ENCODE measurements at regions not wholly inside any gene's neighbourhood (a gene's known extent, or its start where the extent isn't known, plus 50 kb on each side); places are given as distances from the start of the nearest gene placed in this dataset.
A peak's percentile ranks its signal among the peaks of the same experiment; 100 is the strongest.

DNA sequence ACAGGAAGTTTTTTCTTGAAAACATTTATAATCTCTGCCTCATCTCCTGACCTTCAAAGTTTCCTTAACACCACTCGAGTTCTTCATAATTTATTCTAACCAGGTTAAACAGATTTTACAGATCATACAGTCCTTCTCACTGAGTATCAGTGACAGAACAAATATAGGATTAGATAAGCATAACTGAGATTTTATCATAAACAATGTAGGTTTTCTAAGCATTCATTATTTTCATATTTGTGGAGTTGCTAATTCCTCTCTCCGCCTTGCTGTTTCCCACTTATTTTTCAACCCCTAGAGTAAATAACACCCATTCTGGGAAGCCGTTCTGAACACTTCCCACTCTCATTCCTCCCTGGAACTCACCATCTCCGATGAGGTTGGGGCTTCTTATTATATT, 229.9 kb downstream of the HACE1 start:
- DNase-seq (ENCODE audit: extremely low spot score in 2 of 2) = no peak
- no peaks in the 10 kb centered on the region for H3K36me3 ChIP-seq
- TF ChIP-seq POLR2A (IDR thresholded peaks at IDR 0.05) = no peak
- TF ChIP-seq POLR2AphosphoS5 (IDR thresholded peaks at IDR 0.05; ENCODE audit: insufficient read depth in 1 of 2, low read depth in 1 of 2) = no peak
- TF ChIP-seq CTCF (IDR thresholded peaks at IDR 0.05) = no peak
- no peaks in the 10 kb centered on the region for H3K4me1 ChIP-seq
- intact Hi-C loops (cut with DNase I) = no loop called here
- no peaks in the 10 kb centered on the region for H3K27me3 ChIP-seq
- H3K4me3 ChIP-seq = no peak overlapping the region
- H3K9me3 ChIP-seq = no peaks in the 10 kb centered on the region
- no peak overlapping the region for H3K27ac ChIP-seq

DNA sequence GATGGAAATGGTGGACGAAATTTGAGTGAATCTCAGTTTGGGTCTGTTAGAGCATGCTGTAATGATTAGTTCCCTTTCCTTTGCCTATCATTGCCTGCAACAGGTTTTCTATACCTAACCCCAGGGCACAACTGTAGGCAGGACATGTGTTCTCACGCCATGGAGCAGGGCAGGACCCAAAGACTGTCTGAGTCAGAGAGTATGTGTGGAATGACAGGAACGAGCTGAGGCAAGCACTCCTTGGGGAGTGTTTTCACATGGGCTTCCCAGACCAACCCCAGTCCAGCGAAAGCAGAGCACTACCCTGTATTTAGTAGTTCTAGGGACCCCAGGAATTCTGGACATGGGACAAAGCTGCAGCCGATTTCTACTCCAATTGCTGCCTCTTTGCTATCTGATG, 234.2 kb downstream of the HACE1 start:
- DNase-seq (ENCODE audit: extremely low spot score in 2 of 2) = no peak
- intact Hi-C loops (cut with DNase I) = no loop called here
- TF ChIP-seq POLR2A (IDR thresholded peaks at IDR 0.05) = no peak
- no peak for TF ChIP-seq POLR2AphosphoS5 (IDR thresholded peaks at IDR 0.05; ENCODE audit: insufficient read depth in 1 of 2, low read depth in 1 of 2)
- TF ChIP-seq CTCF (IDR thresholded peaks at IDR 0.05) = no peak
- H3K27ac ChIP-seq = no peak overlapping the region
- H3K27me3 ChIP-seq = no peaks in the 10 kb centered on the region
- H3K9me3 ChIP-seq = no peaks in the 10 kb centered on the region
- H3K36me3 ChIP-seq = no peaks in the 10 kb centered on the region
- no peak overlapping the region for H3K4me3 ChIP-seq
- H3K4me1 ChIP-seq = no peaks in the 10 kb centered on the region

DNA sequence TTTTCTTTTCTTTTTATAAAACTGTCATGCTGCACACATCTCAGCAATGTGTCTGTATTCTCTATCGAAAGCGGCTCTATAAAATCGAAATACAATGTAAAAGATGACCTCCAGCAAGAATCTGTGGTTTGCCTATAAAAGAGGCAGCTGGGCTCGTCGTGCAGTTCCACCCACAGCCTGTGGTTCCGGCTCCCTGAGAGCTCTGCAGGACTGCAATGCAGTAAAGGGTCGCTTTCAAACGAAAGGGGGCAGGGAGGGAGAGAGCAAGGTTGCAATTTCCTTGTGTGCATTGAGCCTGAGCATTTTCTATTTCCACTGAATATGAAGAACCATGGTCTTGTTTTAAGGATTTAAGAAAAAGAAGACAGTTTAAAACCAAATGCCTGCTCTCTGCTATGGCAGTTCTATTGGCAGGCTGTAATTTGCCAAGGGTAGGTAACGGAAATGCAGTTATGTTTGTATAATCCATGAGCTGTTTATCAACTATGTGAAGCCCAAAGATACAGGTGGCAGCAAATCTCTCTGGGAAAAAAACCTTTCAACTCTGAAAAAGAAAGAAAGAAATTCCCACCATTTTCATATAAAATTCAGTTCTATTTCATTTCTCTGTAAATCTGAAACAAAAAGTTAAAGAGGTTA, 236.5 kb downstream of the HACE1 start:
- Histone ChIP-seq H3K36me3 (no peaks in the 10 kb centered on the region), H3K27ac (no peak overlapping the region), H3K4me3 (no peak overlapping the region), H3K27me3 (no peaks in the 10 kb centered on the region), H3K9me3 (no peaks in the 10 kb centered on the region), H3K4me1 (no peaks in the 10 kb centered on the region)
- TF ChIP-seq POLR2A (IDR thresholded peaks at IDR 0.05) = no peak
- no peak for TF ChIP-seq POLR2AphosphoS5 (IDR thresholded peaks at IDR 0.05; ENCODE audit: insufficient read depth in 1 of 2, low read depth in 1 of 2)
- peak in 1 of 3 experiments; percentile 6 for TF ChIP-seq CTCF (IDR thresholded peaks at IDR 0.05)
- no peak for DNase-seq (ENCODE audit: extremely low spot score in 2 of 2)
- intact Hi-C loops (cut with DNase I) = no loop called here

DNA sequence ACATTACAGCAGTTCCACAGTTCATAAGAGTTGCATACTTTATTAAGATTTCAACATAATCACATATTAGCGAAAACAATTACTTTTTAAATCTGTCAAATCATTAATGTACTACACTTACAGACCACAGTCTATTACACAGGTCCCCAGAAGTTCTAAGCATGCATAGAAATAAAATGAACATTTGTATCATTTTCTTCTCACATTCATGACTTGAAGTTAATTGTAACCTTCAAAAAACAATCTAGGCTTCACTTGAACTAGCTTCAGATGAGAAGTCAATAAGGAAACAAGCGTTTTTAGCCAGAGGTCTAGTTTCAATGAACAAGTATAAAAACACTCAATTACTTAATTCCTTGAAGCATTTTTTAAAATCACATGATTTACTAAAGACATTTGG, 238.3 kb downstream of the HACE1 start:
- no peak overlapping the region for H3K4me3 ChIP-seq
- no peaks in the 10 kb centered on the region for H3K27me3 ChIP-seq
- no peak overlapping the region for H3K27ac ChIP-seq
- H3K36me3 ChIP-seq = no peaks in the 10 kb centered on the region
- no peak for DNase-seq (ENCODE audit: extremely low spot score in 2 of 2)
- no peaks in the 10 kb centered on the region for H3K4me1 ChIP-seq
- TF ChIP-seq POLR2A (IDR thresholded peaks at IDR 0.05) (no peak), POLR2AphosphoS5 (IDR thresholded peaks at IDR 0.05; ENCODE audit: insufficient read depth in 1 of 2, low read depth in 1 of 2) (no peak), CTCF (IDR thresholded peaks at IDR 0.05) (no peak)
- intact Hi-C loops (cut with DNase I) = no loop called here
- H3K9me3 ChIP-seq = no peaks in the 10 kb centered on the region

DNA sequence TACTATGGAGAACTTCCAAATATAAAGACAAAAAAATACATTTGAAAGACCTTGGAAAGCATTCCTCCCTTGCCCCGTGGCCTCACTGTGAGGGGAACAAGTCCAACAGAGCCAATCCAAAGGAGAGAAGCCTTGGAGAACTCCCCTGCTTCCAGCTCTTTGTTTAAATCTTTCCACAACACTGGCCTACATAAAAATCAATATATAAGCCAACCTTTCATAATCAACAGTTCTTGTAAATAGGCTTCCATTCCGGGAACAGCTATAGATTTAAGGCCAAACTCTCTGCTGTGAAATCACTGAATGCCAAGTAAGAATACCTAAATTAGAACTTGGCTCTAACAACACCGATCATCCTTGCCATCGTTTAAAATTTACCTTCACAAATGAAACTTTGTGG, 242.1 kb downstream of the HACE1 start:
- H3K27me3 ChIP-seq = no peaks in the 10 kb centered on the region
- no peak for TF ChIP-seq CTCF (IDR thresholded peaks at IDR 0.05)
- no peak for TF ChIP-seq POLR2A (IDR thresholded peaks at IDR 0.05)
- TF ChIP-seq POLR2AphosphoS5 (IDR thresholded peaks at IDR 0.05; ENCODE audit: insufficient read depth in 1 of 2, low read depth in 1 of 2) = no peak

More for the DNA sequence above, 242.1 kb downstream of the HACE1 start:
- no peaks in the 10 kb centered on the region for H3K9me3 ChIP-seq
- no peak overlapping the region for H3K4me3 ChIP-seq
- intact Hi-C loops (cut with DNase I) = no loop called here
- H3K4me1 ChIP-seq = no peaks in the 10 kb centered on the region
- no peak overlapping the region for H3K27ac ChIP-seq
- no peaks in the 10 kb centered on the region for H3K36me3 ChIP-seq
- no peak for DNase-seq (ENCODE audit: extremely low spot score in 2 of 2)
